ENCODE measurements at regions not wholly inside any gene's neighbourhood (a gene's known extent, or its start where the extent isn't known, plus 50 kb on each side); places are given as distances from the start of the nearest gene placed in this dataset.

DNA sequence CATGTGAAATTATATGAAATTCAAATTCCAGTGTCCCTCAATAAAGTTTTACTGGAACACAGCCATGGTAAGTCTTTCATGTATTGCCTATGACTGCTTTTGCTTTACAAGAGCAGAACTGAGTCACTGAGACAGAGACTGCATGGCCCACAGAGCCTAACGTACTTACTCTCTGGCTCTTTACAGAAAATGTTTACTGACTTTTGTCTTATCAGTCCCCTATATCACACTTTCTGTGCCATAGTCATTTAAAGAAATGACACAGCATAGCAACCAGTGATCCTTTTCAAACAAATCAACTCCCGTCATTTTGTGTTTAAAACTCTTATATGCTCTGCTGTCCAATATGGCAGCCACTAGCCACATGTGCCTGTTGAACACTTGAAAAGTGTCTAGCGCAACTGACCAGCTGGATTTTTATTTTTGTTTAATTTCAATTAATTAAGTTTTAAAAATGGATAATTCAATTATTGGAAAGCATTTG, 129.7 kb upstream of the CDIN1 start (continued):
- TF ChIP-seq, protein P1, sequence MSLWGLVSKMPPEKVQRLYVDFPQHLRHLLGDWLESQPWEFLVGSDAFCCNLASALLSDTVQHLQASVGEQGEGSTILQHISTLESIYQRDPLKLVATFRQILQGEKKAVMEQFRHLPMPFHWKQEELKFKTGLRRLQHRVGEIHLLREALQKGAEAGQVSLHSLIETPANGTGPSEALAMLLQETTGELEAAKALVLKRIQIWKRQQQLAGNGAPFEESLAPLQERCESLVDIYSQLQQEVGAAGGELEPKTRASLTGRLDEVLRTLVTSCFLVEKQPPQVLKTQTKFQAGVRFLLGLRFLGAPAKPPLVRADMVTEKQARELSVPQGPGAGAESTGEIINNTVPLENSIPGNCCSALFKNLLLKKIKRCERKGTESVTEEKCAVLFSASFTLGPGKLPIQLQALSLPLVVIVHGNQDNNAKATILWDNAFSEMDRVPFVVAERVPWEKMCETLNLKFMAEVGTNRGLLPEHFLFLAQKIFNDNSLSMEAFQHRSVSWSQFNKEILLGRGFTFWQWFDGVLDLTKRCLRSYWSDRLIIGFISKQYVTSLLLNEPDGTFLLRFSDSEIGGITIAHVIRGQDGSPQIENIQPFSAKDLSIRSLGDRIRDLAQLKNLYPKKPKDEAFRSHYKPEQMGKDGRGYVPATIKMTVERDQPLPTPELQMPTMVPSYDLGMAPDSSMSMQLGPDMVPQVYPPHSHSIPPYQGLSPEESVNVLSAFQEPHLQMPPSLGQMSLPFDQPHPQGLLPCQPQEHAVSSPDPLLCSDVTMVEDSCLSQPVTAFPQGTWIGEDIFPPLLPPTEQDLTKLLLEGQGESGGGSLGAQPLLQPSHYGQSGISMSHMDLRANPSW (CRISPR knock-in tag; IDR thresholded peaks at IDR 0.05): no peak
- TF ChIP-seq YY1 (IDR thresholded peaks at IDR 0.05; ENCODE audit: borderline replicate concordance in 1 of 3, control insufficient read depth in 1 of 3, extremely low read depth in 1 of 3, insufficient read depth in 3 of 3, insufficient read length in 1 of 3, insufficient replicate concordance in 2 of 3, low read depth in 1 of 3, low read length in 2 of 3) (peak in 1 of 3 experiments; percentile 83), HDAC8 (tag; IDR thresholded peaks at IDR 0.05) (no peak), ADNP (tag; IDR thresholded peaks at IDR 0.05) (0 out of 2 replicates have a peak, but pooled peaks have one; percentile 51), ZNF274 (IDR thresholded peaks at IDR 0.05; ENCODE audit: borderline replicate concordance, low read depth, low read length) (no peak), RFX5 (IDR thresholded peaks at IDR 0.05; ENCODE audit: low read depth, low read length) (peak; percentile 74), CXXC5 (CRISPR knock-in tag; IDR thresholded peaks at IDR 0.05) (no peak), DMBX1 (CRISPR knock-in tag; IDR thresholded peaks at IDR 0.05; ENCODE audit: borderline replicate concordance) (0 out of 2 replicates have a peak, but pooled peaks have one; percentile 45), FOSL1 (tag; conservative IDR thresholded peaks at IDR 0.05) (peak; percentile 72), NFIC (IDR thresholded peaks at IDR 0.05) (0 out of 2 replicates have a peak, but pooled peaks have one; percentile 39), TSC22D4 (tag; IDR thresholded peaks at IDR 0.05) (no peak), ZNF75A (CRISPR knock-in tag; IDR thresholded peaks at IDR 0.05) (no peak)
- TF ChIP-seq, protein P2, sequence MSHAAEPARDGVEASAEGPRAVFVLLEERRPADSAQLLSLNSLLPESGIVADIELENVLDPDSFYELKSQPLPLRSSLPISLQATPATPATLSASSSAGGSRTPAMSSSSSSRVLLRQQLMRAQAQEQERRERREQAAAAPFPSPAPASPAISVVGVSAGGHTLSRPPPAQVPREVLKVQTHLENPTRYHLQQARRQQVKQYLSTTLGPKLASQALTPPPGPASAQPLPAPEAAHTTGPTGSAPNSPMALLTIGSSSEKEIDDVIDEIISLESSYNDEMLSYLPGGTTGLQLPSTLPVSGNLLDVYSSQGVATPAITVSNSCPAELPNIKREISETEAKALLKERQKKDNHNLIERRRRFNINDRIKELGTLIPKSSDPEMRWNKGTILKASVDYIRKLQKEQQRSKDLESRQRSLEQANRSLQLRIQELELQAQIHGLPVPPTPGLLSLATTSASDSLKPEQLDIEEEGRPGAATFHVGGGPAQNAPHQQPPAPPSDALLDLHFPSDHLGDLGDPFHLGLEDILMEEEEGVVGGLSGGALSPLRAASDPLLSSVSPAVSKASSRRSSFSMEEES (CRISPR knock-in tag; IDR thresholded peaks at IDR 0.05): no peak
- TF ChIP-seq, protein P3, sequence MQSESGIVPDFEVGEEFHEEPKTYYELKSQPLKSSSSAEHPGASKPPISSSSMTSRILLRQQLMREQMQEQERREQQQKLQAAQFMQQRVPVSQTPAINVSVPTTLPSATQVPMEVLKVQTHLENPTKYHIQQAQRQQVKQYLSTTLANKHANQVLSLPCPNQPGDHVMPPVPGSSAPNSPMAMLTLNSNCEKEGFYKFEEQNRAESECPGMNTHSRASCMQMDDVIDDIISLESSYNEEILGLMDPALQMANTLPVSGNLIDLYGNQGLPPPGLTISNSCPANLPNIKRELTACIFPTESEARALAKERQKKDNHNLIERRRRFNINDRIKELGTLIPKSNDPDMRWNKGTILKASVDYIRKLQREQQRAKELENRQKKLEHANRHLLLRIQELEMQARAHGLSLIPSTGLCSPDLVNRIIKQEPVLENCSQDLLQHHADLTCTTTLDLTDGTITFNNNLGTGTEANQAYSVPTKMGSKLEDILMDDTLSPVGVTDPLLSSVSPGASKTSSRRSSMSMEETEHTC (IDR thresholded peaks at IDR 0.05): no peak
